ENCODE measurements at regions not wholly inside any gene's neighbourhood (a gene's known extent, or its start where the extent isn't known, plus 50 kb on each side); places are given as distances from the start of the nearest gene placed in this dataset.

- no peak overlapping the region for H3K4me3 ChIP-seq (ENCODE audit: low read length)
- TF ChIP-seq CTCF (conservative IDR thresholded peaks at IDR 0.05; ENCODE audit: low read length): no peak
- no peak for DNase-seq (ENCODE audit: low read depth)
Observed at GRCh38 chrX:121244511-121244910, 197.1 kb downstream of the GLUD2 start.

- no peak for DNase-seq (ENCODE audit: low read depth)
- H3K4me3 ChIP-seq (ENCODE audit: low read length): no peak overlapping the region
- no peak for TF ChIP-seq CTCF (conservative IDR thresholded peaks at IDR 0.05; ENCODE audit: low read length)
Observed at GRCh38 chrX:121245763-121246162, 198.4 kb downstream of the GLUD2 start.

GRCh38 chrX:121254336-121254735, 206.9 kb downstream of the GLUD2 start:
- H3K4me3 ChIP-seq (ENCODE audit: low read length): no peak overlapping the region
- no peak for TF ChIP-seq CTCF (conservative IDR thresholded peaks at IDR 0.05; ENCODE audit: low read length)
- no peak for DNase-seq (ENCODE audit: low read depth)

GRCh38 chrX:121256647-121257046, 209.2 kb downstream of the GLUD2 start:
- no peak for TF ChIP-seq CTCF (conservative IDR thresholded peaks at IDR 0.05; ENCODE audit: low read length)
- DNase-seq (ENCODE audit: low read depth): peak; percentile 4

GRCh38 chrX:121258545-121258944, 211.1 kb downstream of the GLUD2 start:
- no peak overlapping the region for H3K4me3 ChIP-seq (ENCODE audit: low read length)
- TF ChIP-seq CTCF (conservative IDR thresholded peaks at IDR 0.05; ENCODE audit: low read length): no peak
- DNase-seq (ENCODE audit: low read depth): no peak

More at GRCh38 chrX:121256647-121257046, 209.2 kb downstream of the GLUD2 start:
- H3K4me3 ChIP-seq (ENCODE audit: low read length): no peak overlapping the region

GRCh38 chrX:121259170-121259569, 211.8 kb downstream of the GLUD2 start:
- H3K4me3 ChIP-seq (ENCODE audit: low read length): no peak overlapping the region
- no peak for TF ChIP-seq CTCF (conservative IDR thresholded peaks at IDR 0.05; ENCODE audit: low read length)
- no peak for DNase-seq (ENCODE audit: low read depth)

GRCh38 chrX:121260596-121261240, 213.3 kb downstream of the GLUD2 start:
- peak; percentile 1 for DNase-seq (ENCODE audit: low read depth)
- TF ChIP-seq CTCF (conservative IDR thresholded peaks at IDR 0.05; ENCODE audit: low read length): no peak
- no peak overlapping the region for H3K4me3 ChIP-seq (ENCODE audit: low read length)

All from AG10803 (cell line).